Left kidney (tissue), 1 donor: ENCODE measurements at regions not wholly inside any gene's neighbourhood (a gene's known extent, or its start where the extent isn't known, plus 50 kb on each side); places are given as distances from the start of the nearest gene placed in this dataset.
A peak's percentile ranks its signal among the peaks of the same experiment; 100 is the strongest.

Source experiments
- DNase-seq: peaks from one replicate; pipeline ENCODE4 v3.0.0-alpha.2; 2013

GRCh38 chr16:49216593-49216992, 65.0 kb downstream of the CBLN1 start:
- no peak for DNase-seq

- DNase-seq = no peak
Measured at GRCh38 chr16:49213594-49213993, 68.0 kb downstream of the CBLN1 start.

- DNase-seq = no peak
Measured at GRCh38 chr16:49204191-49204590, 77.4 kb downstream of the CBLN1 start.

- DNase-seq = no peak
Measured at GRCh38 chr16:49203361-49203760, 78.3 kb downstream of the CBLN1 start.

GRCh38 chr16:49201118-49201517, 80.5 kb downstream of the CBLN1 start:
- DNase-seq = no peak

GRCh38 chr16:49200223-49200820, 81.3 kb downstream of the CBLN1 start:
- no peak for DNase-seq

- DNase-seq = no peak
Measured at GRCh38 chr16:49195237-49195548, 86.4 kb downstream of the CBLN1 start.

GRCh38 chr16:49194537-49195236, 87.0 kb downstream of the CBLN1 start:
- DNase-seq = no peak

GRCh38 chr16:49193596-49193995, 88.0 kb downstream of the CBLN1 start:
- no peak for DNase-seq

- no peak for DNase-seq
Measured at GRCh38 chr16:49189286-49189685, 92.4 kb downstream of the CBLN1 start.

- no peak for DNase-seq
Measured at GRCh38 chr16:49183911-49184310, 97.7 kb downstream of the CBLN1 start.

- peak; percentile 4 for DNase-seq
Measured at GRCh38 chr16:49181791-49182518, 99.7 kb downstream of the CBLN1 start.

- no peak for DNase-seq
Measured at GRCh38 chr16:49179714-49180330, 101.8 kb downstream of the CBLN1 start.

- DNase-seq = no peak
Measured at GRCh38 chr16:49168126-49168525, 113.5 kb downstream of the CBLN1 start.

GRCh38 chr16:49165025-49165424, 116.6 kb downstream of the CBLN1 start:
- DNase-seq = no peak

GRCh38 chr16:49161191-49161590, 120.4 kb downstream of the CBLN1 start:
- DNase-seq = no peak

GRCh38 chr16:49158029-49158642, 123.5 kb downstream of the CBLN1 start:
- peak; percentile 71 for DNase-seq

GRCh38 chr16:49150341-49150740, 131.3 kb downstream of the CBLN1 start:
- DNase-seq = no peak

- no peak for DNase-seq
Measured at GRCh38 chr16:49148410-49148809, 133.2 kb downstream of the CBLN1 start.

GRCh38 chr16:49140618-49141017, 141.0 kb downstream of the CBLN1 start:
- no peak for DNase-seq

GRCh38 chr16:49130397-49130796, 151.2 kb downstream of the CBLN1 start:
- DNase-seq = no peak

GRCh38 chr16:49129935-49130334, 151.7 kb downstream of the CBLN1 start:
- DNase-seq = no peak

GRCh38 chr16:49128740-49129139, 152.9 kb downstream of the CBLN1 start:
- no peak for DNase-seq
